Neural cell (in vitro differentiated cells): ENCODE measurements at regions not wholly inside any gene's neighbourhood (a gene's known extent, or its start where the extent isn't known, plus 50 kb on each side); places are given as distances from the start of the nearest gene placed in this dataset.

Experiments used
- H2AFZ ChIP-seq: fragments of 200-600, 300-800 bp; sonication (generic), shearing (Covaris generic); 2 replicates; pipeline ENCODE4 v1.6.0; 2014; ENCODE audit warnings: low read depth, mild to moderate bottlenecking, antibody characterized with exemption, low read length, moderate library complexity
- H3F3A ChIP-seq: fragments of 200-600 bp; shearing (Covaris generic); 2 replicates; pipeline ENCODE4 v1.6.1; 2016; ENCODE audit warnings: mild to moderate bottlenecking, moderate library complexity, mixed read lengths, antibody characterized with exemption, low read length; ENCODE audit not compliant: insufficient read depth, poor library complexity, severe bottlenecking
- H3K27ac ChIP-seq: fragments of 200-600, 300-800 bp; sonication (generic), shearing (Covaris generic); 2 replicates; pipeline ENCODE4 v1.5.1; 2014; ENCODE audit warnings: mild to moderate bottlenecking, low read length, moderate library complexity
- H3K27me3 ChIP-seq: fragments of 300-800, 200-600 bp; sonication (generic), shearing (Covaris generic); 2 replicates; pipeline ENCODE4 v1.6.0; 2014; ENCODE audit warnings: mild to moderate bottlenecking, low read depth, low read length, moderate library complexity; ENCODE audit not compliant: insufficient read depth
- H3K36me3 ChIP-seq: fragments of 300-800, 200-600 bp; sonication (generic), shearing (Covaris generic); 2 replicates; pipeline ENCODE4 v1.5.1; 2014; ENCODE audit warnings: mild to moderate bottlenecking, antibody characterized with exemption, low read length, moderate library complexity; ENCODE audit not compliant: insufficient read depth
- H3K4me2 ChIP-seq: fragments of 300-800, 200-600 bp; sonication (generic), shearing (Covaris generic); 2 replicates; pipeline ENCODE4 v1.6.0; 2014; ENCODE audit warnings: mild to moderate bottlenecking, low read length
- H3K4me3 ChIP-seq: fragments of 300-800, 200-600 bp; sonication (generic), shearing (Covaris generic); 2 replicates; pipeline ENCODE4 v1.5.1; 2014; ENCODE audit warnings: mild to moderate bottlenecking, low read length, moderate library complexity
- H3K79me2 ChIP-seq: fragments of 200-600 bp; shearing (Covaris generic); replicated peaks from 2 replicates; pipeline ENCODE4 v1.6.0; 2014; ENCODE audit warnings: mild to moderate bottlenecking, low read length, moderate library complexity; ENCODE audit not compliant: insufficient read depth
- H3K9ac ChIP-seq: fragments of 300-800, 200-600 bp; sonication (generic), shearing (Covaris generic); 2 replicates; pipeline ENCODE4 v1.6.1; 2016; ENCODE audit warnings: mild to moderate bottlenecking, low read length, mixed read lengths
- H3K9me2 ChIP-seq: fragments of 200-600 bp; shearing (Covaris generic); 2 replicates; pipeline ENCODE4 v1.6.1; 2016; ENCODE audit warnings: mild to moderate bottlenecking, low read length, mixed read lengths; ENCODE audit not compliant: insufficient read depth
- H3K9me3 ChIP-seq: fragments of 200-600, 300-800 bp; sonication (generic), shearing (Covaris generic); 2 replicates; pipeline ENCODE4 v1.6.1; 2016; ENCODE audit warnings: mild to moderate bottlenecking, mixed run types, low read length, moderate library complexity, mixed read lengths
- H4K20me1 ChIP-seq: fragments of 200-600 bp; shearing (Covaris generic); 2 replicates; pipeline ENCODE4 v1.6.1; 2016; ENCODE audit warnings: mild to moderate bottlenecking, mixed run types; ENCODE audit not compliant: insufficient read depth
- EP300 ChIP-seq: fragments of 450-650 bp; conservative IDR thresholded peaks from 2 replicates; pipeline ENCODE4 v1.6.1; 2014; ENCODE audit warnings: antibody characterized with exemption, mild to moderate bottlenecking, moderate library complexity; ENCODE audit not compliant: poor library complexity, severe bottlenecking
- EZH2 ChIP-seq: fragments of 200-600, 300-800 bp; shearing (Covaris generic), sonication (generic); IDR thresholded peaks from 2 replicates; pipeline ENCODE4 v1.6.1; 2014; ENCODE audit warnings: antibody characterized with exemption, low read length, borderline replicate concordance, mild to moderate bottlenecking; ENCODE audit not compliant: insufficient read depth, poor library complexity, severe bottlenecking
- MXI1 ChIP-seq: fragments of 450-650 bp; conservative IDR thresholded peaks from 2 replicates; pipeline ENCODE4 v1.6.1; 2014; ENCODE audit warnings: antibody characterized with exemption, mild to moderate bottlenecking; ENCODE audit not compliant: poor library complexity, severe bottlenecking
- POLR2AphosphoS5 ChIP-seq: IDR thresholded peaks from 2 replicates; pipeline ENCODE4 v1.6.1; 2012
- RAD21 ChIP-seq: fragments of 450-650 bp; conservative IDR thresholded peaks from 2 replicates; pipeline ENCODE4 v1.6.1; 2014; ENCODE audit warnings: antibody characterized with exemption, mild to moderate bottlenecking, moderate library complexity
- SMC3 ChIP-seq: fragments of 450-650 bp; conservative IDR thresholded peaks from 2 replicates; pipeline ENCODE4 v1.6.1; 2014; ENCODE audit warnings: antibody characterized with exemption, mild to moderate bottlenecking, moderate library complexity; ENCODE audit not compliant: poor library complexity
- TAF1 ChIP-seq: IDR thresholded peaks from 2 replicates; pipeline ENCODE4 v1.6.1; 2012; ENCODE audit warnings: low read depth
- TF ChIP-seq, protein P1 (sequence below): IDR thresholded peaks from 2 replicates; pipeline ENCODE4 v1.6.1; 2012; ENCODE audit warnings: borderline replicate concordance
- TF ChIP-seq, protein P2 (sequence below): fragments of 450-650 bp; IDR thresholded peaks from 2 replicates; pipeline ENCODE4 v1.5.1; 2014; ENCODE audit warnings: antibody characterized with exemption, mild to moderate bottlenecking, moderate library complexity; ENCODE audit not compliant: poor library complexity, severe bottlenecking

DNA sequence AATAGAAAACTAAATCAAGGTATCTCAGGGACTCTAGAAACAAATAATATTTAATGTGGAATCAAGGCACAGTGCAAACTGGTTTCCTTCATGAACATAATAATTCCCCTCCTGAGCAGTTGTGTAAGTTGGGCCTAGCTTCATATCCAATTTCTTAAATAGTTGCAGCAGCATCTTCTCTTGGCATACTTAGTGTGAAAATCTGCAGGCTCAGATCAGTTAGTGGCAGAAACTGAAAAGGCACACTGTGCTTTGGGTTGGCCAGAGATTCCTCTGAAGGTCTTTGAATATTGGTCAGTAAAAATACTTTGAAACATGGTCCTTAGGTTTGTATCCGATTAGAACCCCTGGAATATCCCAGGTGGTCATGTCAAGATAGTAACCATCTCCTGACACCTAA lies 52.5 kb downstream of the CHRM3 start:
- Histone ChIP-seq H3K4me2 (no peak overlapping the region), H3K27me3 (no peaks in the 10 kb centered on the region), H3K9ac (no peak overlapping the region), H3K79me2 (no peaks in the 10 kb centered on the region), H2AFZ (no peak overlapping the region), H3K27ac (no peak overlapping the region), H3F3A (no peaks in the 10 kb centered on the region), H4K20me1 (no peaks in the 10 kb centered on the region), H3K36me3 (no peaks in the 10 kb centered on the region), H3K9me3 (no peaks in the 10 kb centered on the region), H3K4me3 (no peak overlapping the region), H3K9me2 (no peaks in the 10 kb centered on the region)
- TF ChIP-seq EZH2 (no peak), RAD21 (no peak), POLR2AphosphoS5 (no peak), MXI1 (no peak), TAF1 (no peak), EP300 (no peak), SMC3 (no peak)
- TF ChIP-seq, protein P1, sequence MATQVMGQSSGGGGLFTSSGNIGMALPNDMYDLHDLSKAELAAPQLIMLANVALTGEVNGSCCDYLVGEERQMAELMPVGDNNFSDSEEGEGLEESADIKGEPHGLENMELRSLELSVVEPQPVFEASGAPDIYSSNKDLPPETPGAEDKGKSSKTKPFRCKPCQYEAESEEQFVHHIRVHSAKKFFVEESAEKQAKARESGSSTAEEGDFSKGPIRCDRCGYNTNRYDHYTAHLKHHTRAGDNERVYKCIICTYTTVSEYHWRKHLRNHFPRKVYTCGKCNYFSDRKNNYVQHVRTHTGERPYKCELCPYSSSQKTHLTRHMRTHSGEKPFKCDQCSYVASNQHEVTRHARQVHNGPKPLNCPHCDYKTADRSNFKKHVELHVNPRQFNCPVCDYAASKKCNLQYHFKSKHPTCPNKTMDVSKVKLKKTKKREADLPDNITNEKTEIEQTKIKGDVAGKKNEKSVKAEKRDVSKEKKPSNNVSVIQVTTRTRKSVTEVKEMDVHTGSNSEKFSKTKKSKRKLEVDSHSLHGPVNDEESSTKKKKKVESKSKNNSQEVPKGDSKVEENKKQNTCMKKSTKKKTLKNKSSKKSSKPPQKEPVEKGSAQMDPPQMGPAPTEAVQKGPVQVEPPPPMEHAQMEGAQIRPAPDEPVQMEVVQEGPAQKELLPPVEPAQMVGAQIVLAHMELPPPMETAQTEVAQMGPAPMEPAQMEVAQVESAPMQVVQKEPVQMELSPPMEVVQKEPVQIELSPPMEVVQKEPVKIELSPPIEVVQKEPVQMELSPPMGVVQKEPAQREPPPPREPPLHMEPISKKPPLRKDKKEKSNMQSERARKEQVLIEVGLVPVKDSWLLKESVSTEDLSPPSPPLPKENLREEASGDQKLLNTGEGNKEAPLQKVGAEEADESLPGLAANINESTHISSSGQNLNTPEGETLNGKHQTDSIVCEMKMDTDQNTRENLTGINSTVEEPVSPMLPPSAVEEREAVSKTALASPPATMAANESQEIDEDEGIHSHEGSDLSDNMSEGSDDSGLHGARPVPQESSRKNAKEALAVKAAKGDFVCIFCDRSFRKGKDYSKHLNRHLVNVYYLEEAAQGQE = no peak
- TF ChIP-seq, protein P2, sequence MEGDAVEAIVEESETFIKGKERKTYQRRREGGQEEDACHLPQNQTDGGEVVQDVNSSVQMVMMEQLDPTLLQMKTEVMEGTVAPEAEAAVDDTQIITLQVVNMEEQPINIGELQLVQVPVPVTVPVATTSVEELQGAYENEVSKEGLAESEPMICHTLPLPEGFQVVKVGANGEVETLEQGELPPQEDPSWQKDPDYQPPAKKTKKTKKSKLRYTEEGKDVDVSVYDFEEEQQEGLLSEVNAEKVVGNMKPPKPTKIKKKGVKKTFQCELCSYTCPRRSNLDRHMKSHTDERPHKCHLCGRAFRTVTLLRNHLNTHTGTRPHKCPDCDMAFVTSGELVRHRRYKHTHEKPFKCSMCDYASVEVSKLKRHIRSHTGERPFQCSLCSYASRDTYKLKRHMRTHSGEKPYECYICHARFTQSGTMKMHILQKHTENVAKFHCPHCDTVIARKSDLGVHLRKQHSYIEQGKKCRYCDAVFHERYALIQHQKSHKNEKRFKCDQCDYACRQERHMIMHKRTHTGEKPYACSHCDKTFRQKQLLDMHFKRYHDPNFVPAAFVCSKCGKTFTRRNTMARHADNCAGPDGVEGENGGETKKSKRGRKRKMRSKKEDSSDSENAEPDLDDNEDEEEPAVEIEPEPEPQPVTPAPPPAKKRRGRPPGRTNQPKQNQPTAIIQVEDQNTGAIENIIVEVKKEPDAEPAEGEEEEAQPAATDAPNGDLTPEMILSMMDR = no peak

DNA sequence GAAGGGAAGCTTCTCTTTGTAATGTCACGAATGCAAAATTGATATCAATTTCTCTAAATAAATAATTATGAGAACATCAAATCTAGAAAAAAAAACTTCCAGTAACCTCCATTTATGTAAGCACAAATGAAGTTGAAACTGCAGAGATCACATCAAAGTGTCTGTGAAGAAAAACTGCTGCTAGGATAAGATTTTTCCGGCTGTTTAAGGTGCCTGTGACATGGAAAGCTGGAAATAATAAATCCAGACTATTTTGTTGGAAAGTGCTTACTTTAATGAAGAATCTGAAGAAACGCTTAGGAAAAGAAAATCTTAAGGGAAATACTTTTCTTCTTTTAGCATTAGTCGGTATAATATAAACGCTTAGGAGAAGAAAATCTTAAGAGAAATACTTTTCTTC lies 57.0 kb downstream of the CHRM3 start:
- TF ChIP-seq, protein P2 = no peak
- TF ChIP-seq TAF1 (no peak), EP300 (no peak), POLR2AphosphoS5 (no peak), MXI1 (no peak), SMC3 (no peak), EZH2 (no peak), RAD21 (no peak)
- TF ChIP-seq, protein P1 = no peak
- Histone ChIP-seq H3K79me2 (no peaks in the 10 kb centered on the region), H3K36me3 (no peaks in the 10 kb centered on the region), H3K9me2 (no peaks in the 10 kb centered on the region), H3K9me3 (no peaks in the 10 kb centered on the region), H3K4me3 (no peak overlapping the region), H3K27ac (no peak overlapping the region), H2AFZ (no peak overlapping the region), H3K4me2 (no peak overlapping the region), H3K27me3 (no peaks in the 10 kb centered on the region), H3F3A (no peaks in the 10 kb centered on the region), H4K20me1 (no peaks in the 10 kb centered on the region), H3K9ac (no peak overlapping the region)
